ENCODE measurements at regions not wholly inside any gene's neighbourhood (a gene's known extent, or its start where the extent isn't known, plus 50 kb on each side); places are given as distances from the start of the nearest gene placed in this dataset.

GRCh38 chr13:40121722-40122121 lies 466.3 kb downstream of the COG6 start:
- no peak for TF ChIP-seq POLR2A (IDR thresholded peaks at IDR 0.05; ENCODE audit: low read length)
- no peak for TF ChIP-seq GATA1 (IDR thresholded peaks at IDR 0.05; ENCODE audit: low read depth, low read length)

Measured in erythroblast (primary cell).